ENCODE measurements at regions not wholly inside any gene's neighbourhood (a gene's known extent, or its start where the extent isn't known, plus 50 kb on each side); places are given as distances from the start of the nearest gene placed in this dataset.

DNA sequence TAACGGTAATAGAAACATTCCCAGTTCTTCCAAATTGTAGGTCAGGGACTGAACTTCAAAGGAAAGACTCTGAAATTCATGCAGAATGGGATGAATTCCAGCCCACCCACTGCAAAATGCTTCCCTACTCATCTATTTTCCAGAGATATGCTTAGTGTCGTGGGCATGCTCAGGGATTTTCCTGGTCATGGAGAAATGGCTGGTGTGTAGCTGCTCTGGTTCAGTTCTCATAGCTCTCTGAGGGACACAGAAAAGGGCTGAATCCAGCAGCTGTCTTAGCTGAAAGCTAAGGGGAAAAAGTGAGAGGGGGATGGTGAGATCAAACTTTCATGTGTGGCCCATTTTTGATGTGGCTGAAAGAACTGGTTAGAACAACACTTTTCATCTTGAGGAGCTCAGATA is 72.9 kb upstream of the KRAS start:
- no peak for DNase-seq (ENCODE audit: extremely low spot score in 2 of 2)
- H3K27ac ChIP-seq = no peak overlapping the region
- H3K36me3 ChIP-seq = no peaks in the 10 kb centered on the region
- H3K9me3 ChIP-seq = no peaks in the 10 kb centered on the region
- no peaks in the 10 kb centered on the region for H3K27me3 ChIP-seq
- intact Hi-C loops (cut with DNase I) = no loop called here
- no peak overlapping the region for H3K4me3 ChIP-seq
- H3K4me1 ChIP-seq = no peaks in the 10 kb centered on the region
- TF ChIP-seq, protein P1, sequence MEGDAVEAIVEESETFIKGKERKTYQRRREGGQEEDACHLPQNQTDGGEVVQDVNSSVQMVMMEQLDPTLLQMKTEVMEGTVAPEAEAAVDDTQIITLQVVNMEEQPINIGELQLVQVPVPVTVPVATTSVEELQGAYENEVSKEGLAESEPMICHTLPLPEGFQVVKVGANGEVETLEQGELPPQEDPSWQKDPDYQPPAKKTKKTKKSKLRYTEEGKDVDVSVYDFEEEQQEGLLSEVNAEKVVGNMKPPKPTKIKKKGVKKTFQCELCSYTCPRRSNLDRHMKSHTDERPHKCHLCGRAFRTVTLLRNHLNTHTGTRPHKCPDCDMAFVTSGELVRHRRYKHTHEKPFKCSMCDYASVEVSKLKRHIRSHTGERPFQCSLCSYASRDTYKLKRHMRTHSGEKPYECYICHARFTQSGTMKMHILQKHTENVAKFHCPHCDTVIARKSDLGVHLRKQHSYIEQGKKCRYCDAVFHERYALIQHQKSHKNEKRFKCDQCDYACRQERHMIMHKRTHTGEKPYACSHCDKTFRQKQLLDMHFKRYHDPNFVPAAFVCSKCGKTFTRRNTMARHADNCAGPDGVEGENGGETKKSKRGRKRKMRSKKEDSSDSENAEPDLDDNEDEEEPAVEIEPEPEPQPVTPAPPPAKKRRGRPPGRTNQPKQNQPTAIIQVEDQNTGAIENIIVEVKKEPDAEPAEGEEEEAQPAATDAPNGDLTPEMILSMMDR (IDR thresholded peaks at IDR 0.05) = no peak
- no peak for TF ChIP-seq POLR2A (IDR thresholded peaks at IDR 0.05)
- no peak for TF ChIP-seq POLR2AphosphoS5 (IDR thresholded peaks at IDR 0.05; ENCODE audit: insufficient read depth in 1 of 2, low read depth in 1 of 2)

DNA sequence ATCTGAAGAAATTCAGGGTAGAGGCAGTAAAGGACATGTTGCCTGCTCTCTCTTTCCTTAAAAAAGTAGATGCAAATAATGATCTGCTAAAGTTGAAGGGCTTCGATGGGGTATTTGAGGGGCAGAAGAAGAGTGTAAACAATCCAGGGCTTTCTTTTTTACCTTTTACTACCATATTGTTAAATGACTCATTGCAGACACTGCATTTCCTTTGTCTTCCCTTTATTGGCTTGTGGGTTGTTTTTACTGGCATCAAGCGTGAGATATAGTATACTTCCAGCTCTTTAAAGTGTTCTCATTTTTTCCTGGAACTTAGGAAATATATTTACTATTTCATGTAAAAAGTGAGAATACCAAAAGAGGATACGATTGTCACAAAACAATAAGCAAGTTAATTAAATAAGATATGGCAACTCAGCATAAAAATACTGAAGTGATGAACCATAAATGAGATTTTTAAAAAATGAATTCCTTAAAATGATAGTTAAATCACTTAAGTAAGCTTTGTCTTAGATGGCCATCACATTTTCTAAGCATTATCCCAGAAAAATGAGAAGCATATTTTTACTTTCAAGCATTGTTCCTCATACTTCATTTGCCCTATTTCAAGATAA is 72.3 kb upstream of the KRAS start:
- Histone ChIP-seq H3K9me3 (no peaks in the 10 kb centered on the region), H3K4me3 (no peak overlapping the region), H3K27me3 (no peaks in the 10 kb centered on the region), H3K4me1 (no peaks in the 10 kb centered on the region), H3K27ac (no peak overlapping the region), H3K36me3 (no peaks in the 10 kb centered on the region)
- TF ChIP-seq POLR2AphosphoS5 (IDR thresholded peaks at IDR 0.05; ENCODE audit: insufficient read depth in 1 of 2, low read depth in 1 of 2) (no peak), POLR2A (IDR thresholded peaks at IDR 0.05) (no peak)
- TF ChIP-seq, protein P1 (IDR thresholded peaks at IDR 0.05) = no peak
- intact Hi-C loops (cut with DNase I) = no loop called here
- no peak for DNase-seq (ENCODE audit: extremely low spot score in 2 of 2)

DNA sequence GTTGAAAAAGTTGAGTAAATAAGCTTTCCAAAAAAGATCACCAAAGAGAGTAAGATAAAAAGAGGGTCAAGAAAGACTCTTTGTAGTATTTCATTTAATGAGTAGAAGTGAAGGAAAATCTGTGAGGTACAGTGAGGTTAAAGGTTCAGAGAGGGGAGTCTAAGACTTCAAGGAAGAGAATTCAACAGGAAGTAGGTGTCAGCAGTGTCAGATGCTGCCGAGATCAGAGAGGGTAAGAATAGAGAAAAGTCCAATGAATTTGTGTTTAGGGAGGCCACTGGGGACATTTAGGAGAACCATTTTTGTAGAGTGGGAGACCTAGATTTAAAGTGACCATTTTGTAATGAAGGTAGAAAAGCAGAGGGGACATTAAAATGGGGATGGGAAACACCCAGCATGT is 71.6 kb upstream of the KRAS start:
- no peak for DNase-seq (ENCODE audit: extremely low spot score in 2 of 2)
- Histone ChIP-seq H3K27ac (no peak overlapping the region), H3K4me1 (no peaks in the 10 kb centered on the region), H3K27me3 (no peaks in the 10 kb centered on the region), H3K36me3 (no peaks in the 10 kb centered on the region), H3K9me3 (no peaks in the 10 kb centered on the region), H3K4me3 (no peak overlapping the region)
- TF ChIP-seq POLR2A (IDR thresholded peaks at IDR 0.05) (no peak), POLR2AphosphoS5 (IDR thresholded peaks at IDR 0.05; ENCODE audit: insufficient read depth in 1 of 2, low read depth in 1 of 2) (no peak)
- TF ChIP-seq, protein P1 (IDR thresholded peaks at IDR 0.05) = no peak
- intact Hi-C loops (cut with DNase I) = no loop called here

DNA sequence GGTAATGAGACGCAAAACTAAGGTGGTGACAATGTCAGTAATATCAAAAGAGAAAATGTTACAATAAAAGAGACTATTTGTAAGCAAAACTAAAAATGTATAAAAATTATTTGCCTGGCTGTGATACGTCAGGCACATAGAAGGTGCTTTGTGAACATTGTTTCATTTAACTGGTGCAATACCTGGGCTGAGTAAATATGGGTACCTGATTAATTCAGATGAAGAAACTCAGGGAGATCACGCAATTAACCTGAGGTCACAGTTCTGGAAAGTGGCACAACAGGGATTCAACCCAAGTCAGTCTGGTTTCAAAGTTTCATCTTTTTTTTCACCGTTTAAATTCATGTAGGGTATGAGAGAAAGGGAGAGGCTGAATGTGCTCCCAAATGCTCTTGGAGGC is 71.0 kb upstream of the KRAS start:
- no peak for DNase-seq (ENCODE audit: extremely low spot score in 2 of 2)
- TF ChIP-seq, protein P1 (IDR thresholded peaks at IDR 0.05) = no peak
- TF ChIP-seq POLR2A (IDR thresholded peaks at IDR 0.05) (no peak), POLR2AphosphoS5 (IDR thresholded peaks at IDR 0.05; ENCODE audit: insufficient read depth in 1 of 2, low read depth in 1 of 2) (no peak)
- no peaks in the 10 kb centered on the region for H3K4me1 ChIP-seq
- intact Hi-C loops (cut with DNase I) = no loop called here
- H3K27ac ChIP-seq = no peak overlapping the region
- no peaks in the 10 kb centered on the region for H3K9me3 ChIP-seq
- H3K27me3 ChIP-seq = no peaks in the 10 kb centered on the region
- no peak overlapping the region for H3K4me3 ChIP-seq
- H3K36me3 ChIP-seq = no peaks in the 10 kb centered on the region

DNA sequence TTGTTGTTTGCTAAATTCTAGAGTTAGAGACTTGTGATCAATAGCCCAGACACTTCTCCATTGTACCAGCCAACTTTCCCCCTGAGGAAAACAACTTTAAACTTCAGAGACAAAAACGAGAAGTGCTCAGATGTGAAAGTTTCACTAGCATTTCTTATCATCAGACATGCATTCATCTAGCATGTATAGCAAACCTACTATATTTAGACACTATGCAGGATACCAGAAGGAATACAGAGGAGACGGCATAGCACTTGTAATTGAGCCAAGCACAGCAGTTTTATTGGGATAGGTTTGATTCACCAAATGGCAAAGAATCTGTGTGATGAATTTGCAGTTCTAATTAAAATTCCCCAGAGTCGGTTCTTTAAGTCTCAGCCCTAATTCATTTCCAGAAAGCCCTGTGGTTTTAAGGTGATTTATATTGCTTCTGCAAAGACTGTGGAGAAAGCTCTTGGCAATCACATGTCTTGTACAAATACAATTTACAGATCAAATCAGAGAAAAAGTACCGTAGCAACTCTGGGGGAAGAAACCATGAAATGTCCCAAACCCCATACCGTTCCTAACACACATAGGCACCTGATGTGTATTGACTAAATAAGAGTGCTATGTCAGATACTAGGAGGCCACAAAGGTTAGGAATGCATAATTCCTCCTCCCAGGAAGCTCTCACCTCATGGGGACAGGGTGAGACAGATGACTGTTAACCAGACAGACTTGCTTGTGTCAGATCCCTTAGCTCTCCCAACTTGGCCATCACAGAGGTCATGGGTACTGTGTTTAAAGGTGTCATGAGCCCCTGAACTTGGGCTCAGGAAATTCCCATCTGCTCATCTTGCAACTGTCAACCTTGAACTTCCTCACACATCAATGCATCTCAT is 69.6 kb upstream of the KRAS start:
- TF ChIP-seq, protein P1 (IDR thresholded peaks at IDR 0.05) = no peak
- no peak for TF ChIP-seq POLR2A (IDR thresholded peaks at IDR 0.05)
- no peak for TF ChIP-seq POLR2AphosphoS5 (IDR thresholded peaks at IDR 0.05; ENCODE audit: insufficient read depth in 1 of 2, low read depth in 1 of 2)
- no peaks in the 10 kb centered on the region for H3K27me3 ChIP-seq
- H3K9me3 ChIP-seq = no peaks in the 10 kb centered on the region
- no peaks in the 10 kb centered on the region for H3K4me1 ChIP-seq
- H3K36me3 ChIP-seq = no peaks in the 10 kb centered on the region
- H3K27ac ChIP-seq = no peak overlapping the region
- H3K4me3 ChIP-seq = no peak overlapping the region
- intact Hi-C loops (cut with DNase I) = no loop called here
- no peak for DNase-seq (ENCODE audit: extremely low spot score in 2 of 2)
